A673 (cell line): ENCODE measurements at regions not wholly inside any gene's neighbourhood (a gene's known extent, or its start where the extent isn't known, plus 50 kb on each side); places are given as distances from the start of the nearest gene placed in this dataset.

Source experiments
- BruUV-seq: library from RNA; stranded (reverse); fragments of 400-500 nt; replicated peaks from 2 replicates; lab custom pipeline; 2021; lab: Mats Ljungman, UMichigan
- CTCF ChIA-PET: fragments of 300-600 bp; sonication (Branson Sonifier 250); formaldehyde crosslinking; loops from one replicate; lab custom pipeline; 2022; ENCODE audit warnings: antibody characterized with exemption; lab: Charles Lee
- POLR2A ChIA-PET: fragments of 300-600 bp; sonication (Branson Sonifier 250); formaldehyde crosslinking; loops from one replicate; lab custom pipeline; 2022; ENCODE audit warnings: antibody characterized with exemption; ENCODE audit not compliant: low non-redundant PET; lab: Charles Lee
- DNase-seq: peaks from one replicate; pipeline ENCODE4 v3.0.0-alpha.2; 2015; ENCODE audit warnings: low spot score
- H3K27ac ChIP-seq: fragments of 200-600 bp; sonication (generic); 2 replicates; pipeline ENCODE4 v1.5.1; 2016; ENCODE audit warnings: mixed run types, low read depth, mild to moderate bottlenecking, mixed read lengths, antibody characterized with exemption, low read length; ENCODE audit not compliant: poor library complexity, severe bottlenecking
- H3K27me3 ChIP-seq: fragments of 200-600 bp; sonication (generic); replicated peaks from 2 replicates; pipeline ENCODE4 v1.6.1; 2017; ENCODE audit warnings: mixed run types, low read depth, mild to moderate bottlenecking, mixed read lengths, antibody characterized with exemption, low read length; ENCODE audit not compliant: insufficient read depth, poor library complexity
- H3K36me3 ChIP-seq: fragments of 200-600 bp; sonication (generic); 2 replicates; pipeline ENCODE4 v1.6.1; 2016; ENCODE audit warnings: mixed run types, mild to moderate bottlenecking, mixed read lengths, antibody characterized with exemption, low read length; ENCODE audit not compliant: insufficient read depth, poor library complexity, severe bottlenecking
- H3K4me1 ChIP-seq: fragments of 200-600 bp; sonication (generic); 2 replicates; pipeline ENCODE4 v1.6.1; 2017; ENCODE audit warnings: mixed run types, mild to moderate bottlenecking, mixed read lengths, antibody characterized with exemption, low read length; ENCODE audit not compliant: insufficient read depth, poor library complexity, severe bottlenecking
- H3K4me3 ChIP-seq: fragments of 200-600 bp; sonication (generic); 2 replicates; pipeline ENCODE4 v1.5.1; 2016; ENCODE audit warnings: low read depth, mixed run types, mild to moderate bottlenecking, mixed read lengths, low read length; ENCODE audit not compliant: poor library complexity, severe bottlenecking
- H3K9me3 ChIP-seq: fragments of 200-600 bp; sonication (generic); 2 replicates; pipeline ENCODE4 v1.6.1; 2016; ENCODE audit warnings: mixed run types, low read depth, mild to moderate bottlenecking, mixed read lengths, antibody characterized with exemption, low read length; ENCODE audit not compliant: poor library complexity, severe bottlenecking
- EZH2 ChIP-seq: fragments of 200-600 bp; sonication (generic); IDR thresholded peaks from 2 replicates; pipeline ENCODE4 v1.6.1; 2017; ENCODE audit warnings: borderline replicate concordance, low read depth, mild to moderate bottlenecking, mixed read lengths, antibody characterized with exemption, low read length; ENCODE audit not compliant: poor library complexity, severe bottlenecking
- intact Hi-C: fragments of 100-400 bp; cut with micrococcal nuclease; formaldehyde crosslinking; loops from one replicate; pipeline ENCODE4 v1.10.0; 2022; ENCODE audit not compliant: unreplicated experiment
- TF ChIP-seq, protein P1 (sequence below): fragments of 300-800, 200-600 bp; sonication (generic); conservative IDR thresholded peaks from 2 replicates; pipeline ENCODE4 v1.5.1; 2017; ENCODE audit warnings: low read depth, mild to moderate bottlenecking, antibody characterized with exemption, low read length, moderate library complexity, mixed read lengths

DNA sequence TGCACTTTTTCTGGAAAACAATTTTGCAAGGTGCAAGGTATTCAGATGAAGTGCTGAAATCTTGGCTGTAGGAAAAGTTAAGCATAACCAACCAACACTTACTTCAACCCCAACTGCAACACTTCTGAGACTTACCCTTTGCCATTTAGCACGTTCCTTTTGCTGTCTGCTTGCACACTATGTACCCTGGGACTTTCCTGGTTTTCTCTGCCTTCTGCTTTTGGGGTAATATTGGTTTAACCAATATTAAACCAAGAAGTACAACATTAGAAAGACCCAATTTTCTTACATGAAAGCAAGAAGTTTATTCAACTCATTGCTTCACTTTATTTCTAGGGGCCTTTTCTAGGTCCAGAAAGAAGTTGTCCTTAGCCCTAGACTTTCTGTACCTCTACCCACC lies 193.0 kb downstream of the HLX start:
- intact Hi-C loops = no loop called here
- DNase-seq = no peak
- ChIA-PET POLR2A (no interaction called here), CTCF (no interaction called here)
- H3K4me3 ChIP-seq = no peak overlapping the region
- H3K27ac ChIP-seq = no peak overlapping the region
- TF ChIP-seq, protein P1, sequence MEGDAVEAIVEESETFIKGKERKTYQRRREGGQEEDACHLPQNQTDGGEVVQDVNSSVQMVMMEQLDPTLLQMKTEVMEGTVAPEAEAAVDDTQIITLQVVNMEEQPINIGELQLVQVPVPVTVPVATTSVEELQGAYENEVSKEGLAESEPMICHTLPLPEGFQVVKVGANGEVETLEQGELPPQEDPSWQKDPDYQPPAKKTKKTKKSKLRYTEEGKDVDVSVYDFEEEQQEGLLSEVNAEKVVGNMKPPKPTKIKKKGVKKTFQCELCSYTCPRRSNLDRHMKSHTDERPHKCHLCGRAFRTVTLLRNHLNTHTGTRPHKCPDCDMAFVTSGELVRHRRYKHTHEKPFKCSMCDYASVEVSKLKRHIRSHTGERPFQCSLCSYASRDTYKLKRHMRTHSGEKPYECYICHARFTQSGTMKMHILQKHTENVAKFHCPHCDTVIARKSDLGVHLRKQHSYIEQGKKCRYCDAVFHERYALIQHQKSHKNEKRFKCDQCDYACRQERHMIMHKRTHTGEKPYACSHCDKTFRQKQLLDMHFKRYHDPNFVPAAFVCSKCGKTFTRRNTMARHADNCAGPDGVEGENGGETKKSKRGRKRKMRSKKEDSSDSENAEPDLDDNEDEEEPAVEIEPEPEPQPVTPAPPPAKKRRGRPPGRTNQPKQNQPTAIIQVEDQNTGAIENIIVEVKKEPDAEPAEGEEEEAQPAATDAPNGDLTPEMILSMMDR = no peak
- no peak for TF ChIP-seq EZH2
- H3K36me3 ChIP-seq = no peaks in the 10 kb centered on the region
- H3K27me3 ChIP-seq = no peaks in the 10 kb centered on the region
- H3K4me1 ChIP-seq = no peaks in the 10 kb centered on the region
- no TSS peak for BruUV-seq
- no peaks in the 10 kb centered on the region for H3K9me3 ChIP-seq

DNA sequence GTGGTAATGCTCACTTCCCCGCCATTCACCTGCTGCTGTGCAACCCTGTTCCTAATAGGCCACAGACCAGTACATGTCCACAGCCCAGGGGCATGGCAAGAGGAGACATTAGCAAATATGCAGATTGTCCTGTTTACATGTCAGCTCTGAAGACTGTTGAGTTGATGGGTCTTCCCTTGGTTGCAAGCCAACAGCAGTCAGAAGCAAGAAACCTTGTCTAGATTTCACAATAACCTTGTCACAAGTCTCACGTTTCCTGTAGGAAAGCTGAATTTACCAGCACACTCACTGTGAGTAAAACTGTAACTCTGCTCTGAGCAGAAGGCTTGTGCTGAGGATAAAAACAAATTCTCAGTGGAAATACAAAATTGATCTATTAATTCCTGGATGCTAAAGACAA lies 195.1 kb downstream of the HLX start:
- TF ChIP-seq, protein P1 = no peak
- no peak for TF ChIP-seq EZH2
- Histone ChIP-seq H3K4me1 (no peaks in the 10 kb centered on the region), H3K27me3 (no peaks in the 10 kb centered on the region), H3K4me3 (no peak overlapping the region), H3K27ac (no peak overlapping the region), H3K9me3 (no peaks in the 10 kb centered on the region), H3K36me3 (no peaks in the 10 kb centered on the region)
- no peak for DNase-seq
- ChIA-PET CTCF (no interaction called here), POLR2A (no interaction called here)
- intact Hi-C loops = no loop called here
- no TSS peak for BruUV-seq

DNA sequence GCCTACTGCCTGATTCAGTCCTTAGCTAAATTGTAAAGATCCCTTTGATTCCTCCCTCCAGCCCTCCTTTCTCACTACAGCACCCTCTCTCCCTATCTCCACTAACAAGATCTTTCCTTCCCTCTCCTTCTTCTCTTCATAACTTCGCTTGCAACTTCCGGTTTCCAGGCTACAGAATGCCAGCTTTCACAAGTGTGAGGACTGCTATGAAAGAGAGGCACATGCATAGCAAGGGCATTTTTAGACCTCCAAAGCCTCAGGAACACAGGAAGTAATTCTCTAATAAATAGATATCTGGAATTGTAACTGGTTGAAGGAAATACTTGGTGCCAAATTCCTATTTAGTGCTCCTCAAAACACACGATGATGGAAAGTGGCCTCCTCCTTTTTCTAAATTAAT lies 196.7 kb downstream of the HLX start:
- CTCF ChIA-PET = no interaction called here
- intact Hi-C loops = no loop called here
- no peaks in the 10 kb centered on the region for H3K27me3 ChIP-seq
- no peak overlapping the region for H3K4me3 ChIP-seq
- no peaks in the 10 kb centered on the region for H3K36me3 ChIP-seq
- no peaks in the 10 kb centered on the region for H3K9me3 ChIP-seq
- no peak for TF ChIP-seq EZH2
- TF ChIP-seq, protein P1 = no peak
- no peak for DNase-seq
- POLR2A ChIA-PET = no interaction called here
- BruUV-seq = no TSS peak
- H3K4me1 ChIP-seq = no peaks in the 10 kb centered on the region
- no peak overlapping the region for H3K27ac ChIP-seq
